HG03354 (cell line): ENCODE measurements at regions not wholly inside any gene's neighbourhood (a gene's known extent, or its start where the extent isn't known, plus 50 kb on each side); places are given as distances from the start of the nearest gene placed in this dataset.

Experiments
- ATAC-seq: cut with Tn5 transposase; IDR thresholded peaks from one replicate; pipeline ENCODE4 v1.9.1; 2021; ENCODE audit warnings: mild to moderate bottlenecking; ENCODE audit not compliant: unreplicated experiment, poor library complexity, severe bottlenecking

- no peak for ATAC-seq
Observed at GRCh38 chr11:19661827-19662226, 50.8 kb upstream of the NAV2 start.

DNA sequence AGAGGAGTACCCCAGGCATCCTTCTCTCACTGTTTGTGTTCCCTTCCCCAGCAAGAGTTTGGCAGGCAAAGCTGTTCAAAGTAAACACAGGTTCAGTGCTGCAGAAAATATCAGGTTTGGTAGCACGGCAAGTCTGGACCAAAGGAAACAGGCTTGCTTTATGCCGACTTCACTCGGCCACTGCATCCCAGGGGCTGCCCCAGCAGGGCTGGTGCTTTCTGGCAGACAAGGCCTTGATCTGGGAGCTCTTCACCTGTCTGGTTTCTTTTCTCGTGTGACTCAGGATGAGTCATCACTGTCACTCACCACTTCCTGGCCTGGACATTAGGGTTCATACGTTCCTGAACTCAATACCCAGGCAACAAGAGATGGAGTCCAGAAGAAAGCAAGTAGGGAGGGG, 52.6 kb upstream of the NAV2 start:
- ATAC-seq = peak; percentile 99

DNA sequence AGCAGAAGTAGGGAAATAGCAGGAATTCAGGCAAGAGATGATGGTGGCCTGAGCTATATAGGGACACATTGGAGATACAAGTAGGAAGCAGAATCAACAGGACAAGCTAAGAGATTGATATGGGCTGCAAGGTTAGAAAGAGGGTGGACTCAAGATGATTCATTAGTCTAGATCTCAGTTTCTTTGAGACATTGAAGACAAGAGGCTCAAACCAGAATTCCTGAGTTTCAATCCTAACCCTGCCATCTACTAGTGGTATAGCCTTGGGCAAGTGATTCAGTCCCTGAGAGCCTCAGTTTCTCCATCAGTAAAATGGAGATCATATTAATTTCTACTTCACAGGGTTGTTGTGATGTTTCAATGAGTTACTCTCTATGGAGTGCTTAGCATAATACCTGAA, 53.1 kb upstream of the NAV2 start:
- ATAC-seq = no peak

- ATAC-seq = no peak
Observed at GRCh38 chr11:19658344-19658743, 54.3 kb upstream of the NAV2 start.

DNA sequence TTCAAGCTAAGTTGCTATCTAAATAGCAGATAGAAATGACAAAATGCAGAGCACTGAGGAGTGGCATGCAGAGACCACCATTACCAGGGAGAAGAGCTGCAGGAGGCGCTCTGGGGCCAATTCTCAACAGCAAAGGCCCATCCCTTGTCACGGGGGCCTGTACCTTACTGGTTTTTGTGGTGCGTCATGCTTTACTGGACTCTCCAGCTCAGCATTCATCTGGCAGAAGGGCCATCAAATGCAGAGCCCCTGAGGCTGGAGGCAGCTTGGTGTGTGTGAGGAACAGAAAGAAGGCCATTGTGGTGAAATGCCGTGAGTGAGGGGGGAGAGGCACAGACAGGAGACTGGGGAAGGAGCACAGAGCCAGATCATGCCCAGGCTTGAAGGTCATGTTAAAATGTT, 56.5 kb upstream of the NAV2 start:
- no peak for ATAC-seq

DNA sequence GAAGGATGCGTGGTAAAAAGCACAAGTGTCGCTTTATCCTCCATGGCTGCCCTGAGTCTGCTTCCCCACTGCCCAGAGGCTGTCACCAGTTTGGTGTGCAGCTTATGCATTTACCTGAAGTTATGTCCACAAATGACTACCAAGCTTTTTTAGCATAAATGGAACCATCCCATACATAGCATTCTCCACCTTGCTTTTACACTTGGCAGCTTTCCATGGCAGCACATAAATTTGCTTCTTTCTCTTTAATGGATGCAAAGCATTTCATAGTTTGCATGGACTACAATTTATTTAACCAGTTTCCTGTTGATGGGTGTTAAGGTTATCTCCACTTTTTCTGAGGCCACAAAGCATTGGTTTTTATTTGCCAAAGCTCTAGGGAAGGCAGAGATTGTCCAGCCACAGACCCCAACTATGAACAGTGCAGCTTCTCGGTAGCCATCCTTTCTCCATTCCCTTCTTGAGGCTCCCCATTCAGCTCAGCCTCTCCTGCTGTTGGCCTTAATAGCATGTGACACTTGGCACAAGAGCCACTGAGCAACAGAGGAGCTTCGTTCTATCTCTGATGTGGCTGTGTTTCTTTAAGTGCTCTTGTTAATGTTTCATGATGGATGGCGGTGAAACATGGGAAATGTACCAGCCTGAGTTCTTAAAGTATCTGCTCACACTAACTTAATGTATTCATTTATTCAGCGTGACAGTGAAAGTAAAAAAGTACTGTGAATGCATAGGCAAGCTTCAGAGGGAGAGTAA, 59.8 kb upstream of the NAV2 start:
- ATAC-seq = no peak

DNA sequence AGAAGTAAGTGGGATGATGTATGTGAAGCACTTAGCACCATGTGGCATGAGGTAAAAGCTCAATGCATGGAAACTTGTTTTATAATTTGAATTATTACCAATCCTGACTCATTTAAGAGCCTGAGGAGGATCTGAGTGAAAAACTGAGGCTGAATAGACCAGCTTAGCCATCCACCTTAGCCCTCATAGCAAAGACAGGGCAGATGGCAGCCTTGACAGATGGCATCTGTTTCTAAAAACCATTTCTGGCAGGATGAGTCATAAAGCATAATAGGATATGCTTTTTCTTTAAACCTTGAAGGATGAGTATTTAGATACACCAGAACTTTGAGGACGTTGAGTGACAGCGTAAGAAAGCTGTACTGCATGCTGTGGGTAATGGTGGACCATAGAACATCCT, 61.0 kb upstream of the NAV2 start:
- no peak for ATAC-seq

DNA sequence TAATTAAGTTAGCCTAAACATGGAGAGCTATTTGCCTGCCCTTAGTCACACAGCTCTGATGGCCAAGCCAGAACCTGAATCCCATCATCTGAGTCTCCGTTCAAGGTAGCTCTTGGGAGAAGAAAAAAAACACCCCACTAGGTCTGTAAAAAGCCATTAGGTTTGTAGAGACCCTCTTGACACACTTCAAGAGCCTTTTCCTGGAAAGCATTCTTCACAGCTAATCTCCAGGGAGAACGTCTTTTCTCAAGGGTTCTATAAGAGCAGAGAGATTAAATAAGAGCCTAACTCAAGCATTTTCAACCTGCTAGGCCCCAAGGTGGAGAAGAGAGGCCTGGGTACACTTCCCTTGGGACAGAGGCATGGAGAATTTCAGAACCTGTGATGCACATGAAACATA, 61.6 kb upstream of the NAV2 start:
- no peak for ATAC-seq

DNA sequence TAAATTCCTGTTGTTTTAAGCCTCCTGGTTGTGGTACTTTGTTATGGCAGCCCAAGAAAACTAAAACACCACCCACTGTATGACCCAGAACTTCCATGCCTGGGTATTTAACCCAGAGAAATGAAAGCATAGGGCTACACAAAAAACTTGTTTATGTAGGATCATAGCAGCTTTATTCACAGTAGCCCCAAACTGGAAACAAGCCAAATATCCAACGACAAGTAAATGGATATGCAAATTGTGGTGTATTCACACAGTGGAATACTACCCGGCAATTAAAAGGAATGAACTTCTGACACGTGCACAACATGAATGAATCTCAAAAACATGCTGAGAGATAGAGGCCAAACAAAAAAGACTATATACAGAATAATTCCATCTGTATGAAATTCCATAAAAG, 62.2 kb upstream of the NAV2 start:
- no peak for ATAC-seq

DNA sequence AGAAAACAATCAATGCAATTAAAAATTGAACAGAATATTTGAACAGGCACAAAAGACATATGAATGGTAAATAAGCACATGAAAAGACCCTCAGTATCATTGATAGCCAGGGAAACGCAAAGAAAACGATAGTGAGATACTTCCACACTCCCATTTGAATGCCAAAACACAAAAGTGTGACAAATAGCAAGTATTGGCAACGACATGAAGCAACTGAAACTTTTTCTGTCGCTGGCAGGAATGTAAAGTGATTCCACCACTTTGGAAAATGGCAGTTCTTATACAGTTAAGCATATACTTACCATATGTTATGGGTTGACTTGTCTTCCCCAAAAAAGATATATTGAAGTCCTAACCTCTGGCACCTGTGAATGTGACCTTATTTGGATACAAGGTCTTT, 62.9 kb upstream of the NAV2 start:
- no peak for ATAC-seq

GRCh38 chr11:19648321-19648720, 64.3 kb upstream of the NAV2 start:
- no peak for ATAC-seq

DNA sequence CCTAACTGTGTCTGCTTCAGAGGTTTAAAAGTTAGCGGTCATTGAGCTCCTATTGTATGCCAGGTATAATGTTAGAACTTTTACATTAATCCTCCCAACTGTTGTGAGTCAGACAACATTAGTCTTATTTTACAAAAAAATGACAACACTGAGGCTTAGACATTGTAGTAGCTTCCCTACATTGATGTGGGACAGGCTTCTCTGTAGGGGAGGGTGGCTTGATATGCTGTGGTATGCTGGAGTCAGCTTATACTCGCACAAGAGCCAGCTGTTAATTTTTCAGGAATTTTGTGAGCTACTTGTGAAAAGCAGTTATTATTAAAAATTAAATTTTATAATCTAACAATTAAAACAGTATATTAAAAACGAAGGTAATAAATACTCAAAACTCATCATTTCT, 64.8 kb upstream of the NAV2 start:
- no peak for ATAC-seq

DNA sequence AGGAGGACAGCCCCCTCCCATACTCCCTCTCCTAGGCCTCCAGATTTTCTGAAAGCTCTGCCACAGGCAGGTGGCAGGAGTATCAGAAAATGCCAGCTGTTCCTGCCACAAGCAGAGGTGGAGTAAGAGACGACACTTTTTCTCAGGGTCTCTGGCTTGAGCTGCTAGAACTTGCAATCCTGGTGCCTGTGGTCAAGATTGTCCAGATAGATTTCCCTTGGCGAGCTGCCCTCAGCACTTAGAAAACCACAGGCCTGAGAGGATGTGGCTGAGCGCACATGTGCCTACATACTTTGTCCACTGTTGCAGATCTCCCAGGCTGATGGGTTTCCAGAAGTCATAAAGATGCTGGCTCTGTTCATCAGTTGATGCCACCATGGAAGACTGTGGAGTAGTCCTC, 65.7 kb upstream of the NAV2 start:
- ATAC-seq = no peak

- ATAC-seq = no peak
Observed at GRCh38 chr11:19646308-19646707, 66.3 kb upstream of the NAV2 start.

DNA sequence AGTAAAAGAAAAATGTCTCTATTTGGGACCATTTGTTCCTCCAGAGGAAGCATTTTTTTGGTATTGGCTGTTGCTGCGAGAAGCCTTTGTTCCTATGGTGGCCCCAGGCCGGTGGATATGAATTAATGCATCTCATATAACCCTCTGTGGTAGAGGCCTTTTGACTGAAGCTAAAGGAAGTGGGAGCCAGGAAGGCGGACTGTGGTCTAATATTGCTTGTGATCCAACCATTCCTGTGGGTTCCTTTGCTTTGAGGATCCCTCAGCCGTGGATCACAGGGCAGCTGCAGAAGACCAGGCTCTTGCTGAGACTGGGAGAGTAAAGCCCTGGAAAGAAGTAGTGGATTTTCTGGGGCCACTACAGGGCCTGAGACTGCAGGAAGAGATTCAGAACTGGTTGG, 68.3 kb upstream of the NAV2 start:
- ATAC-seq = no peak

GRCh38 chr11:19642185-19643158, 70.2 kb upstream of the NAV2 start:
- ATAC-seq = no peak

DNA sequence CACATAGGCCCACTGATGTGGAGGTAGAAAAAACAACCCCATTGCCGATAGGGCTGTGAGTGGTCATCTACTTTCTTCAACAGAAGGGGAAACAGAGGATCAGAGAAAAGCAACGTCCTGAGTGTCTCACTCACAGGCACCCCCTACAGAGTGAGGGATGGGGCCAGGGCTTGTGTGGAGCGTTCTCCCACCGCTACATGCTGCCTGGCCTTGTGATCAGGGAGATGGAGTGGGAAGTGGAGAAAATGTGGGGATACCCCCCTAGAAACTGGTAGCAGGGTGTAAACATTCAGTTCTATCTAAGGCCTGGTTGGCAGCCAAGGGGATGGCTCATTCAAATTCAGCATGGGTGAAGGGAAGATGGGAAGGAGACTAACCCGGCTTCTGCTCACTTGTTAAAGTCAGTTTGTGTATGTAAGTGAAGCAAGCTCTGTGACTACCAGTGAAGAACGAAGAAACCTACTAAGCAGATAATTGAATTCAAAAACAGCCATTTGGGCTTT, 73.0 kb upstream of the NAV2 start:
- no peak for ATAC-seq

GRCh38 chr11:19635332-19635731, 77.3 kb upstream of the NAV2 start:
- no peak for ATAC-seq

DNA sequence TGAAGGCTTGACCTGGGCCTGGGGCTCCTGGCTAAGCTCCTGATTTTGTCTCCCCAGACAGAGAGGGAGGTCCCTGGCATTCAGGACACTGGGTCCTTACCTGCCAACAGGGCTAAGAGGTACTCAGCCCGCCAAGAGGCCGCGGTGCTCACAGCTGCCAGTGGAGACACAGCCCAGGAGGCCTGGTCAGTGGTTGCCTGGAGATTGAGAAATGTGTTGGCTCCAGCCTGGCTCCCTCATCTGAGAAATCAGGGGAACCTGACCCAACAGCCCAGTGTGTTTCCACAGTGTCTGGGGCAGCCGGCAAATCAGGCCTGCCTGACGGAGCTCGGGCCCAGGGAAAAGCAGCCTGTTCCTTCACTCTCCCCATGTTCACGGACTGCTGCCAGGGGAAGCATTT, 79.4 kb upstream of the NAV2 start:
- no peak for ATAC-seq

DNA sequence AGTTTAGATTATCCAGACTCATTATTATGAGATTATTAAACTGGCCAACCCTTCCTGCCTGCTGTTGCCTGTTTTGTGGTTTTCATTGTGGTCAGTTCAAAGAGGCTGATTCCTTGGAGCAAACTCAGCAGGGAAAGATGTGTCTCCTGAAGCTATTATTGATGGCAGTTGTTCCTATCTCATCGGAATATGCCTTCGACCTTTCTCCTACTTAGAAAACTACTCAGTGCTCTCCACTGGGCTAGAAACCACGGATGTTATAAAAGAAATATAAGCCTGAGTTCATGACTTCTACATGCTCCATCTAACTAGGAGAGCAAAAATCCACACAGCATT, 80.2 kb upstream of the NAV2 start:
- ATAC-seq = no peak
